ENCODE measurements at regions not wholly inside any gene's neighbourhood (a gene's known extent, or its start where the extent isn't known, plus 50 kb on each side); places are given as distances from the start of the nearest gene placed in this dataset.

DNA sequence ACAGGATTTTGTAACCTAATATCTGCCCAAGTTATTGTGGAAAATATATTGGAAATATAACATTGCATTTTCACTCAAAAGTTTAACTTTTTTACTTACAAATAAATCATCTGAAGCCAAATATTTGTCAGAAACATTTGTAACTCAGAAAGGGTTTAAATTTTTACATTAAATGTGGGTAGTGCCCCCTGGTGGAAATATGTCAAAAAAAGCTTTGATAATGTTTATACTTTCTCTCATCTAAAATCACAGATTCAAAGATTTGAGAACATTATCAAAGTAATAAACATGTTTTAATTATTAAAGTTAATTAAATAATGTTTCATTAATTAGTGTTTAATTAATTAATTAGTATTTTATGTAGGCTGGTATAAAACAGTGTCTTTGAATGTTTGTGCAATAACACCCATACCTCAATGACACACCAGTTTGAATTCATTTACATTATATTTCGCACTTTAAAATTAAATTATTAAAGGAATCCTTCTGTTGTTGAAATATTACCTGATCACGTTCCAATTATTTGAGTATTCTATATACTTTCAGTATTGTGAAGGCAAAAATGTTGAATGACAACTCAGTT lies 320.1 kb upstream of the FKBP1C start:
- TF ChIP-seq, protein P1, sequence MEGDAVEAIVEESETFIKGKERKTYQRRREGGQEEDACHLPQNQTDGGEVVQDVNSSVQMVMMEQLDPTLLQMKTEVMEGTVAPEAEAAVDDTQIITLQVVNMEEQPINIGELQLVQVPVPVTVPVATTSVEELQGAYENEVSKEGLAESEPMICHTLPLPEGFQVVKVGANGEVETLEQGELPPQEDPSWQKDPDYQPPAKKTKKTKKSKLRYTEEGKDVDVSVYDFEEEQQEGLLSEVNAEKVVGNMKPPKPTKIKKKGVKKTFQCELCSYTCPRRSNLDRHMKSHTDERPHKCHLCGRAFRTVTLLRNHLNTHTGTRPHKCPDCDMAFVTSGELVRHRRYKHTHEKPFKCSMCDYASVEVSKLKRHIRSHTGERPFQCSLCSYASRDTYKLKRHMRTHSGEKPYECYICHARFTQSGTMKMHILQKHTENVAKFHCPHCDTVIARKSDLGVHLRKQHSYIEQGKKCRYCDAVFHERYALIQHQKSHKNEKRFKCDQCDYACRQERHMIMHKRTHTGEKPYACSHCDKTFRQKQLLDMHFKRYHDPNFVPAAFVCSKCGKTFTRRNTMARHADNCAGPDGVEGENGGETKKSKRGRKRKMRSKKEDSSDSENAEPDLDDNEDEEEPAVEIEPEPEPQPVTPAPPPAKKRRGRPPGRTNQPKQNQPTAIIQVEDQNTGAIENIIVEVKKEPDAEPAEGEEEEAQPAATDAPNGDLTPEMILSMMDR (IDR thresholded peaks at IDR 0.05), result peak in 5 of 12 donors; percentile 13 to 38 (median 29)
- TF ChIP-seq POLR2A (IDR thresholded peaks at IDR 0.05), result no peak
